Spleen (tissue), 11 donors: ENCODE measurements at regions not wholly inside any gene's neighbourhood (a gene's known extent, or its start where the extent isn't known, plus 50 kb on each side); places are given as distances from the start of the nearest gene placed in this dataset.

Source experiments
- DNase-seq: peaks from one replicate; pipeline ENCODE4 v3.0.0-alpha.2; 2020
- H3K27ac ChIP-seq, 8 donors: fragments of 200-600 bp; sonication (generic) in 7 of 8; 1 replicate in 4 of 8; 2 replicates in 4 of 8; pipeline versions ENCODE4 v1.5.0 to v1.8.0; 2016 to 2021; ENCODE audit warnings: inconsistent platforms in 4 of 8, mild to moderate bottlenecking in 4 of 8, moderate library complexity in 1 of 8
- H3K27me3 ChIP-seq, 7 donors: fragments of 200-600 bp; sonication (generic) in 6 of 7; replicated peaks in 1 of 7; 1 replicate in 4 of 7; 2 replicates in 3 of 7; pipeline versions ENCODE4 v1.5.0 to v1.8.0; 2016 to 2021; ENCODE audit warnings: inconsistent platforms in 3 of 7, mild to moderate bottlenecking in 1 of 7
- H3K36me3 ChIP-seq, 6 donors: fragments of 200-600 bp; sonication (generic) in 5 of 6; 1 replicate in 4 of 6; 2 replicates in 2 of 6; pipeline versions ENCODE4 v1.5.0 to v1.8.0; 2016 to 2021; ENCODE audit warnings: inconsistent platforms in 2 of 6
- H3K4me1 ChIP-seq, 6 donors: fragments of 200-600 bp; sonication (generic) in 5 of 6; 1 replicate in 3 of 6; 2 replicates in 3 of 6; pipeline versions ENCODE4 v1.5.0 to v1.8.0; 2016 to 2021; ENCODE audit warnings: inconsistent platforms in 3 of 6
- H3K4me3 ChIP-seq, 8 donors: fragments of 200-600 bp; sonication (generic) in 7 of 8; 1 replicate in 4 of 8; 2 replicates in 4 of 8; pipeline versions ENCODE4 v1.5.0 to v1.8.0; 2016 to 2021; ENCODE audit warnings: inconsistent platforms in 4 of 8, mild to moderate bottlenecking in 4 of 8, moderate library complexity in 2 of 8
- H3K9me3 ChIP-seq, 8 donors: fragments of 200-600 bp; sonication (generic) in 7 of 8; 1 replicate in 4 of 8; 2 replicates in 4 of 8; pipeline versions ENCODE4 v1.5.0 to v1.8.0; 2016 to 2021; ENCODE audit warnings: inconsistent platforms in 4 of 8
- POLR2A ChIP-seq, 3 donors: fragments of 450-650 bp; IDR thresholded peaks; one replicate each; pipeline ENCODE4 v1.5.1; 2017; ENCODE audit warnings: antibody characterized with exemption in 3 of 3, mild to moderate bottlenecking in 1 of 3
- POLR2AphosphoS5 ChIP-seq, 3 donors: sonication (generic); formaldehyde crosslinking; IDR thresholded peaks; one replicate each; pipeline ENCODE4 v1.5.1; 2017; ENCODE audit warnings: antibody characterized with exemption in 3 of 3
- WGBS, 5 donors: extraction: QIAGEN DNeasy Blood & Tissue Kit in 3 of 5; methylation state at CpG; one replicate each; pipeline versions ENCODE4 v1.1.5 to v1.1.7; 2013 to 2018; 5-methylcytosine and 5-hydroxymethylcytosine counted together
- intact Hi-C: fragments of 100-400 bp; cut with DNase I; formaldehyde crosslinking; loops from one replicate; pipeline ENCODE4 v1.15.0; 2023; ENCODE audit warnings: low total_unique reads
- TF ChIP-seq, protein P1 (sequence below), 11 experiments: fragments of 200-600 bp in 7 of 11; fragments of 450-650 bp in 4 of 11; sonication (generic) in 4 of 11; IDR thresholded peaks in 8 of 11; conservative IDR thresholded peaks in 3 of 11; 1 replicate in 7 of 11; 2 replicates in 4 of 11; pipeline versions ENCODE4 v1.4.0 to v1.8.0; 2016 to 2021; ENCODE audit warnings: antibody characterized with exemption in 11 of 11, inconsistent platforms in 4 of 11, mild to moderate bottlenecking in 1 of 11
- donor health status: healthy with polysubstance abuse.
- donor health status: DM: no; HTN: no; CAD: no; lungs with moderate emphysema.
- donor health status: DM: no; HTN: no; CAD: no.
- donor health status: Bipolar disorder and iron deficiency.
- donor health status: healthy.
- donor health status: DM: no; HTN: no; CAD: no.
- donor health status: DM: yes; HTN: yes; CAD: no.

DNA sequence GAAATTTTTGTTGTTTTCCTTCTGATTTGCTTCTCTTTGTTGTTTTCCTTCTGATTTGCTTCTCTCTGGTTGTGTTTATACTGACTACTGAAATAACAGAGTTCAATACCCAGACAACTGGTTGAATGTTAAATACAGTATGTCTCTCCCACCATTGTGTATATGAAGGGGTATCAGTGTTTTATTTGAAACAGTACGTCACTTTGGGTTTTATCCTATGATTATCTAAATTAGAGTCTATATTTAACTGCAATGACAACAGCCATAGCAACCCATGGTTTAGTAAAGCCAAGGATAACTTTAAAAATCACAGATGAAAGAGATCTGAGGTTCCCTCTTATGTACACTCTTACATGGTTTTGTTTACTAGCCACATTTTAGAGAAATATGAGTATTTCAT lies 141.3 kb downstream of the GNAT3 start:
- no peak for DNase-seq
- no peak for TF ChIP-seq POLR2AphosphoS5 (IDR thresholded peaks at IDR 0.05)
- no peak for TF ChIP-seq POLR2A (IDR thresholded peaks at IDR 0.05)
- TF ChIP-seq, protein P1, sequence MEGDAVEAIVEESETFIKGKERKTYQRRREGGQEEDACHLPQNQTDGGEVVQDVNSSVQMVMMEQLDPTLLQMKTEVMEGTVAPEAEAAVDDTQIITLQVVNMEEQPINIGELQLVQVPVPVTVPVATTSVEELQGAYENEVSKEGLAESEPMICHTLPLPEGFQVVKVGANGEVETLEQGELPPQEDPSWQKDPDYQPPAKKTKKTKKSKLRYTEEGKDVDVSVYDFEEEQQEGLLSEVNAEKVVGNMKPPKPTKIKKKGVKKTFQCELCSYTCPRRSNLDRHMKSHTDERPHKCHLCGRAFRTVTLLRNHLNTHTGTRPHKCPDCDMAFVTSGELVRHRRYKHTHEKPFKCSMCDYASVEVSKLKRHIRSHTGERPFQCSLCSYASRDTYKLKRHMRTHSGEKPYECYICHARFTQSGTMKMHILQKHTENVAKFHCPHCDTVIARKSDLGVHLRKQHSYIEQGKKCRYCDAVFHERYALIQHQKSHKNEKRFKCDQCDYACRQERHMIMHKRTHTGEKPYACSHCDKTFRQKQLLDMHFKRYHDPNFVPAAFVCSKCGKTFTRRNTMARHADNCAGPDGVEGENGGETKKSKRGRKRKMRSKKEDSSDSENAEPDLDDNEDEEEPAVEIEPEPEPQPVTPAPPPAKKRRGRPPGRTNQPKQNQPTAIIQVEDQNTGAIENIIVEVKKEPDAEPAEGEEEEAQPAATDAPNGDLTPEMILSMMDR (IDR thresholded peaks at IDR 0.05 in 8 of 11, conservative IDR thresholded peaks at IDR 0.05 in 3 of 11) = no peak
- Histone ChIP-seq H3K27ac (no peak overlapping the region), H3K4me1 (no peaks in the 10 kb centered on the region), H3K4me3 (no peak overlapping the region), H3K36me3 (no peaks in the 10 kb centered on the region), H3K9me3 (peaks cover 0 to 10% (median 6%) of the 10 kb centered on the region in 8 donors), H3K27me3 (no peaks in the 10 kb centered on the region)
- WGBS, 5 donors = 83 to 97% (median 93%) methylated on average over 1 of the region's 1 CpG
- intact Hi-C loops = no loop called here

DNA sequence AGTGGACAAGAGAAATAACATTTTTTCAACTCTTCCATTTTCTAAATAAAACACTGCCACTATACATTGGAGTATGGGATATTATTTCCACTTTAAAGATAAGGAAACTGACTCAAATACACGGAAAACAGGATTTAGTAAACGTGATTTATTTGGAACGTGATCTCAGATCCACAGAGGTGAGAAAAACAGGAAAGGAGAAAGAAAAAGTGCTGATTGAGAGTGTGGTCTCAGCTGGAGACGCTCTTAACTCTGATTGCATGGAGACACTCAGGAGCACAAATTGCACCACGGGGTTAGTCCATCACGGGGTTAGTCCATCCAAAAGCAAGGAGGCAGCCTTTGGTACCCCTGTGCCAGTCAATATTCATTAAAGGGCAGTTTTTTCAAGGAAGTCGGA lies 142.5 kb downstream of the GNAT3 start:
- no peak overlapping the region for H3K4me3 ChIP-seq
- WGBS, 5 donors = 67 to 83% (median 80%) methylated on average over 7 of the region's 7 CpGs
- H3K27ac ChIP-seq = no peak overlapping the region
- H3K4me1 ChIP-seq = no peaks in the 10 kb centered on the region
- no peaks in the 10 kb centered on the region for H3K27me3 ChIP-seq
- H3K9me3 ChIP-seq = peaks cover 0 to 18% (median 11%) of the 10 kb centered on the region in 8 donors
- no peak for DNase-seq
- no peaks in the 10 kb centered on the region for H3K36me3 ChIP-seq
- no peak for TF ChIP-seq POLR2A (IDR thresholded peaks at IDR 0.05)
- TF ChIP-seq, protein P1 (IDR thresholded peaks at IDR 0.05 in 8 of 11, conservative IDR thresholded peaks at IDR 0.05 in 3 of 11) = no peak
- TF ChIP-seq POLR2AphosphoS5 (IDR thresholded peaks at IDR 0.05) = no peak
- intact Hi-C loops = no loop called here

GRCh38 chr7:80362677-80363076 lies 149.2 kb downstream of the GNAT3 start:
- Histone ChIP-seq H3K27me3 (no peaks in the 10 kb centered on the region), H3K4me3 (no peak overlapping the region), H3K9me3 (peaks cover 0 to 20% (median 11%) of the 10 kb centered on the region in 8 donors), H3K36me3 (no peaks in the 10 kb centered on the region), H3K4me1 (no peaks in the 10 kb centered on the region), H3K27ac (no peak overlapping the region)
- no peak for DNase-seq
- 73 to 90% (median 86%) methylated on average over 2 of the region's 2 CpGs for WGBS, 5 donors
- no peak for TF ChIP-seq POLR2A (IDR thresholded peaks at IDR 0.05)
- no peak for TF ChIP-seq POLR2AphosphoS5 (IDR thresholded peaks at IDR 0.05)
- TF ChIP-seq, protein P1 (IDR thresholded peaks at IDR 0.05 in 8 of 11, conservative IDR thresholded peaks at IDR 0.05 in 3 of 11) = no peak
- intact Hi-C loops = no loop called here

GRCh38 chr7:80362010-80362618 lies 149.8 kb downstream of the GNAT3 start:
- intact Hi-C loops = no loop called here
- whole genome bisulfite sequencing, 5 donors = 38 to 86% (median 78%) methylated on average over 1 of the region's 1 CpG

More at GRCh38 chr7:80362010-80362618, 149.8 kb downstream of the GNAT3 start:
- TF ChIP-seq, protein P1 (IDR thresholded peaks at IDR 0.05 in 8 of 11, conservative IDR thresholded peaks at IDR 0.05 in 3 of 11) = no peak
- TF ChIP-seq POLR2A (IDR thresholded peaks at IDR 0.05) (no peak), POLR2AphosphoS5 (IDR thresholded peaks at IDR 0.05) (no peak)
- no peak for DNase-seq
- Histone ChIP-seq H3K4me3 (no peak overlapping the region), H3K36me3 (no peaks in the 10 kb centered on the region), H3K4me1 (no peaks in the 10 kb centered on the region), H3K27me3 (no peaks in the 10 kb centered on the region), H3K27ac (no peak overlapping the region), H3K9me3 (peaks cover 0 to 20% (median 11%) of the 10 kb centered on the region in 8 donors)
